ENCODE measurements at regions not wholly inside any gene's neighbourhood (a gene's known extent, or its start where the extent isn't known, plus 50 kb on each side); places are given as distances from the start of the nearest gene placed in this dataset.
A peak's percentile ranks its signal among the peaks of the same experiment; 100 is the strongest.

- Histone ChIP-seq H3K4me3 (ENCODE audit: low read depth, low read length, poor library complexity, severe bottlenecking) (no peak overlapping the region), H3K4me1 (ENCODE audit: insufficient read depth, low read length, poor library complexity, severe bottlenecking) (peaks cover 9% of the 10 kb centered on the region), H3K4me2 (ENCODE audit: low read length) (peak overlapping the region; percentile 56), H3K36me3 (ENCODE audit: insufficient read depth, low read length) (no peaks in the 10 kb centered on the region), H4K20me1 (ENCODE audit: insufficient read depth, low read length) (no peaks in the 10 kb centered on the region), H3K9me3 (ENCODE audit: low read length) (no peaks in the 10 kb centered on the region), H3K79me2 (ENCODE audit: insufficient read depth, low read depth, low read length) (no peaks in the 10 kb centered on the region), H3K9me2 (ENCODE audit: insufficient read depth, low read length) (no peaks in the 10 kb centered on the region), H3K27ac (ENCODE audit: low read depth, low read length, poor library complexity, severe bottlenecking) (no peak overlapping the region), H2AFZ (ENCODE audit: low read length) (peak overlapping the region; percentile 28; the same call in 1 of the 2 replicates)
- no TSS peak for BruUV-seq (replicated peaks)
- intact Hi-C loops (cut with micrococcal nuclease; ENCODE audit: unreplicated experiment) = no loop called here
- POLR2A ChIA-PET = interaction anchor here (0.7 to 1.4 kb wide), 3 partner anchors 13 to 24 kb away, joined by 3 to 5 read pairs (median 4); no protein-coding TSS in a partner anchor
- DNase-seq (ENCODE audit: low spot score) = peak; percentile 40
- TF ChIP-seq EZH2phosphoT487 (IDR thresholded peaks at IDR 0.05; ENCODE audit: borderline replicate concordance, low read depth, low read length) = no peak
- TF ChIP-seq CTCF (conservative IDR thresholded peaks at IDR 0.05; ENCODE audit: low read length) = no peak
- CTCF ChIA-PET (ENCODE audit: unreplicated experiment) = no interaction called here
Observed at GRCh38 chr7:25877802-25878789, 273.9 kb upstream of the NFE2L3 start.

- H3K36me3 ChIP-seq (ENCODE audit: insufficient read depth, low read length) = no peaks in the 10 kb centered on the region
- CTCF ChIA-PET (ENCODE audit: unreplicated experiment) = no interaction called here
- no peak for DNase-seq (ENCODE audit: low spot score)
- peaks cover 9% of the 10 kb centered on the region for H3K4me1 ChIP-seq (ENCODE audit: insufficient read depth, low read length, poor library complexity, severe bottlenecking)
- H3K9me2 ChIP-seq (ENCODE audit: insufficient read depth, low read length) = no peaks in the 10 kb centered on the region
- H3K4me2 ChIP-seq (ENCODE audit: low read length) = no peak overlapping the region
- no peaks in the 10 kb centered on the region for H3K9me3 ChIP-seq (ENCODE audit: low read length)
- POLR2A ChIA-PET = no interaction called here
- no peak for TF ChIP-seq EZH2phosphoT487 (IDR thresholded peaks at IDR 0.05; ENCODE audit: borderline replicate concordance, low read depth, low read length)
- TF ChIP-seq CTCF (conservative IDR thresholded peaks at IDR 0.05; ENCODE audit: low read length) = no peak
- H3K79me2 ChIP-seq (ENCODE audit: insufficient read depth, low read depth, low read length) = no peaks in the 10 kb centered on the region
- BruUV-seq (replicated peaks) = no TSS peak
- H2AFZ ChIP-seq (ENCODE audit: low read length) = no peak overlapping the region
- H4K20me1 ChIP-seq (ENCODE audit: insufficient read depth, low read length) = no peaks in the 10 kb centered on the region
- no peak overlapping the region for H3K4me3 ChIP-seq (ENCODE audit: low read depth, low read length, poor library complexity, severe bottlenecking)
- intact Hi-C loops (cut with micrococcal nuclease; ENCODE audit: unreplicated experiment) = no loop called here
- H3K27ac ChIP-seq (ENCODE audit: low read depth, low read length, poor library complexity, severe bottlenecking) = no peak overlapping the region
Observed at GRCh38 chr7:25879799-25880198, 272.2 kb upstream of the NFE2L3 start.

Data from OCI-LY7 (cell line).